IMR-90 (cell line): ENCODE measurements at regions not wholly inside any gene's neighbourhood (a gene's known extent, or its start where the extent isn't known, plus 50 kb on each side); places are given as distances from the start of the nearest gene placed in this dataset.
"Not testable (repeated sequence)": the region's sequence is repeated elsewhere in the genome, so short reads cannot be mapped to it uniquely, and the experiment has no call there.

Source experiments
- ATAC-seq: fragments of 200-7000 bp; cut with Tn5 transposase; 2 replicates; pipeline ENCODE4 v1.9.1; 2020; ENCODE audit warnings: low read depth, mild to moderate bottlenecking, moderate library complexity
- BruUV-seq: library from RNA; stranded (reverse); fragments of 400-500 nt; replicated peaks from 2 replicates; lab custom pipeline; 2021; lab: Mats Ljungman, UMichigan
- CTCF ChIA-PET: fragments of 300-600 bp; formaldehyde crosslinking; extraction: SDS; loops from one replicate; lab custom pipeline; 2021; ENCODE audit warnings: antibody characterized with exemption; lab: Yijun Ruan, JAX
- POLR2A ChIA-PET: fragments of 300-600 bp; sonication (Branson Sonifier 250); formaldehyde crosslinking; loops from one replicate; lab custom pipeline; 2022; ENCODE audit warnings: antibody characterized with exemption; ENCODE audit not compliant: unreplicated experiment; lab: Charles Lee
- DNase-seq: peaks from one replicate; pipeline ENCODE4 v3.0.0; 2013
- H2AFZ ChIP-seq: replicated peaks from 2 replicates; pipeline ENCODE3; 2013; ENCODE audit warnings: low read length, mild to moderate bottlenecking; ENCODE audit not compliant: poor library complexity
- H2AK5ac ChIP-seq: 2 replicates; pipeline ENCODE4 v1.6.1; 2013; ENCODE audit warnings: low read depth, low read length, inconsistent platforms
- H2AK9ac ChIP-seq: replicated peaks from 2 replicates; pipeline ENCODE3; 2013; ENCODE audit warnings: mild to moderate bottlenecking, low read depth, low read length, moderate library complexity; ENCODE audit not compliant: poor library complexity
- H2BK120ac ChIP-seq: 2 replicates; pipeline ENCODE4 v1.6.1; 2013; ENCODE audit warnings: low read depth, low read length, inconsistent platforms
- H2BK15ac ChIP-seq: 3 replicates; pipeline ENCODE4 v1.6.1; 2013; ENCODE audit warnings: low read depth, low read length, inconsistent platforms
- H2BK20ac ChIP-seq: 2 replicates; pipeline ENCODE4 v1.6.1; 2013; ENCODE audit warnings: low read depth, mild to moderate bottlenecking, inconsistent platforms, low read length, moderate library complexity
- H2BK5ac ChIP-seq: 2 replicates; pipeline ENCODE4 v1.6.1; 2013; ENCODE audit warnings: mild to moderate bottlenecking, low read depth, low read length, inconsistent platforms; ENCODE audit not compliant: poor library complexity, severe bottlenecking
- H3K14ac ChIP-seq: replicated peaks from 2 replicates; pipeline ENCODE4 v1.6.1; 2013; ENCODE audit warnings: low read depth, low read length, inconsistent platforms
- H3K18ac ChIP-seq: 2 replicates; pipeline ENCODE4 v1.6.1; 2013; ENCODE audit warnings: low read depth, low read length, control low read depth
- H3K23ac ChIP-seq: 2 replicates; pipeline ENCODE4 v1.6.1; 2013; ENCODE audit warnings: low read depth, low read length, inconsistent platforms
- H3K27ac ChIP-seq: 2 replicates; pipeline ENCODE4 v1.5.1; 2013; ENCODE audit warnings: mild to moderate bottlenecking, control low read depth, low read length; ENCODE audit not compliant: insufficient read depth
- H3K27me3 ChIP-seq: 2 replicates; pipeline ENCODE4 v1.6.1; 2013; ENCODE audit warnings: low read length; ENCODE audit not compliant: control insufficient read depth, insufficient read depth
- H3K36me3 ChIP-seq: 2 replicates; pipeline ENCODE4 v1.6.1; 2013; ENCODE audit warnings: low read length, mixed read lengths; ENCODE audit not compliant: control insufficient read depth, insufficient read depth
- H3K4ac ChIP-seq: 2 replicates; pipeline ENCODE4 v1.6.1; 2013; ENCODE audit warnings: low read depth, low read length, inconsistent platforms
- H3K4me1 ChIP-seq: 2 replicates; pipeline ENCODE4 v1.6.1; 2013; ENCODE audit warnings: low read length, mixed read lengths; ENCODE audit not compliant: control insufficient read depth, insufficient read depth
- H3K4me2 ChIP-seq: 2 replicates; pipeline ENCODE4 v1.6.1; 2013; ENCODE audit warnings: low read depth, mild to moderate bottlenecking, control low read depth, low read length, moderate library complexity
- H3K4me3 ChIP-seq: 2 replicates; pipeline ENCODE4 v1.5.1; 2013; ENCODE audit warnings: low read depth, mild to moderate bottlenecking, control low read depth, low read length, moderate library complexity; ENCODE audit not compliant: insufficient read depth
- H3K56ac ChIP-seq: 2 replicates; pipeline ENCODE4 v1.6.1; 2013; ENCODE audit warnings: low read length, inconsistent platforms; ENCODE audit not compliant: insufficient read depth; ENCODE audit errors: extremely low read depth
- H3K79me1 ChIP-seq, 2 experiments: 2 replicates each; pipeline ENCODE4 v1.6.1; 2013; ENCODE audit warnings: low read length in 2 of 2, inconsistent platforms in 1 of 2, low read depth in 1 of 2
- H3K9ac ChIP-seq: 2 replicates; pipeline ENCODE4 v1.6.1; 2013; ENCODE audit warnings: low read depth, low read length, control low read depth
- H3K9me1 ChIP-seq: 2 replicates; pipeline ENCODE4 v1.6.1; 2013; ENCODE audit warnings: low read length, inconsistent platforms; ENCODE audit not compliant: insufficient read depth
- H3K9me3 ChIP-seq: 2 replicates; pipeline ENCODE4 v1.6.1; 2013; ENCODE audit warnings: low read length; ENCODE audit not compliant: control insufficient read depth, insufficient read depth
- H4K20me1 ChIP-seq: 2 replicates; pipeline ENCODE4 v1.6.1; 2013; ENCODE audit warnings: low read length, inconsistent platforms; ENCODE audit not compliant: insufficient read depth
- H4K5ac ChIP-seq: 2 replicates; pipeline ENCODE4 v1.6.1; 2013; ENCODE audit warnings: mild to moderate bottlenecking, low read depth, low read length, control low read depth
- H4K8ac ChIP-seq, 2 experiments: 2 replicates each; pipeline ENCODE4 v1.6.1; 2013; ENCODE audit warnings: low read depth in 2 of 2, low read length in 2 of 2, control low read depth in 1 of 2, inconsistent platforms in 1 of 2
- H4K91ac ChIP-seq: 2 replicates; pipeline ENCODE4 v1.6.1; 2013; ENCODE audit warnings: low read depth, low read length, inconsistent platforms; ENCODE audit not compliant: insufficient read depth
- CEBPB ChIP-seq: IDR thresholded peaks from 2 replicates; pipeline ENCODE4 v1.6.1; 2012; ENCODE audit warnings: low read depth, low read length, improper control_type of control experiment
- CHD1 ChIP-seq: IDR thresholded peaks from 2 replicates; pipeline ENCODE4 v1.6.1; 2012; ENCODE audit warnings: low read depth, low read length, improper control_type of control experiment
- FOS ChIP-seq: fragments of 150-350 bp; IDR thresholded peaks from 2 replicates; pipeline ENCODE4 v1.6.1; 2016; ENCODE audit warnings: low read depth, low read length
- SMC3 ChIP-seq: fragments of 150-350 bp; IDR thresholded peaks from 2 replicates; pipeline ENCODE4 v1.6.1; 2016; ENCODE audit warnings: low read depth, mild to moderate bottlenecking, antibody characterized with exemption, low read length, moderate library complexity
- WGBS, 2 experiments: methylation state at CpG; one replicate each; pipeline versions ENCODE4 v1.1.5 to v1.1.7; 2013; ENCODE audit warnings: missing lambda C conversion rate in 2 of 2; ENCODE audit not compliant: insufficient read length in 1 of 2; ENCODE audit errors: extremely low coverage in 2 of 2; 5-methylcytosine and 5-hydroxymethylcytosine counted together
- dilution Hi-C: fragments of 300-500 bp; cut with HindIII; formaldehyde crosslinking; loops from one replicate; pipeline ENCODE4 v1.14.3; 2018; ENCODE audit warnings: low sequenced_read_pairs; ENCODE audit not compliant: unreplicated experiment
- in situ Hi-C: fragments of 300-500 bp; cut with MboI; formaldehyde crosslinking; loops from 3 replicates; pipeline ENCODE4 v1.14.3; 2019; ENCODE audit warnings: low sequenced_read_pairs, inconsistent platforms, mixed read lengths
- intact Hi-C: fragments of 100-400 bp; cut with micrococcal nuclease; formaldehyde crosslinking; loops from 2 replicates; pipeline ENCODE4 v1.10.0; 2022
- TF ChIP-seq, protein P1 (sequence below): fragments of 150-350 bp; IDR thresholded peaks from 2 replicates; pipeline ENCODE4 v1.6.1; 2017; ENCODE audit warnings: mild to moderate bottlenecking, antibody characterized with exemption, low read length, low read depth

DNA sequence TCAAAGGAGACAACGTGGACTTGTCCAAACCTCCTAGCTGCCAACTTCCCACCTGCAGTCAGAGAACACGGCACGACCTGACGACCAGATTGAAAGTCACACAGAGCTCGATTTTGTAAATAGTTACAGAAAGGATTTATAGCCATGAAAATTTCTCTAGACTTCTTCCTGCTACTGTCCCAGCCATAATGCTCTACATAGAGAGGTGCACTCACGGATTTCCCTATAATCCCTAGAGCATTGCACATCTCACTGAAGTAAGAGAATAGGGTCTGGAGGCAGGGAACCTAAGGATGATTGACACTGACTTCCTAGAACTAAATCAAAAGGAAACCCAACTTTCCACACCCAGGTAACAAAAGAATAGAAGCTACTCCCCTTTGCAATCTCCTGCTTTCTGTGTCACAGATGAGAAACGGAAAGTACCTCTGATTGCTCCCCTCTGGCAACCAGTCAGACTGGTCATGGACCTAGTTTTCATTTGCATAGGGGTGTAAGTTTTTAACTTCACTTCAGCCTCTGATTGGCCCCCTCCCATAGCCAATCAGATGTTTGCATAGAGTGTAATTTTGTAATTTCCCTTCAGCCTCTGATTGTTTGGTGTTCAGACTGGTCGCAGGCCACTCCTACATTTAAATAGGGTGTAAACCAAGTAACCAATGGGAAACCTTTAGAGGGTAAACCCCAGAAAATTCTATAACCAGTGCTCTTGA lies 58.6 kb upstream of the FBXO11 start:
- POLR2A ChIA-PET, result no interaction called here
- Histone ChIP-seq H3K9me3 (no peaks in the 10 kb centered on the region), H3K18ac (no peak overlapping the region), H4K5ac (no peak overlapping the region), H3K14ac (no peak overlapping the region), H4K8ac (no peak overlapping the region), H3K4me1 (no peaks in the 10 kb centered on the region), H3K79me1 (no peaks in the 10 kb centered on the region), H2BK20ac (no peak overlapping the region), H3K56ac (no peak overlapping the region), H3K4me3 (no peak overlapping the region), H3K9ac (no peak overlapping the region), H2AK5ac (no peak overlapping the region), H2AFZ (no peak overlapping the region), H2BK5ac (no peak overlapping the region), H3K23ac (no peak overlapping the region), H4K20me1 (no peaks in the 10 kb centered on the region), H3K27me3 (no peaks in the 10 kb centered on the region), H2AK9ac (no peak overlapping the region), H4K91ac (no peak overlapping the region), H3K9me1 (no peaks in the 10 kb centered on the region), H3K4ac (no peak overlapping the region), H3K36me3 (no peaks in the 10 kb centered on the region), H2BK120ac (no peak overlapping the region), H3K4me2 (no peak overlapping the region), H2BK15ac (no peak overlapping the region), H3K27ac (no peak overlapping the region)
- intact Hi-C loops (no loop called here), in situ Hi-C loops (no loop called here), dilution Hi-C loops (no loop called here)
- WGBS, 2 experiments, result no CpG with 5 or more reads among the region's 8 CpGs
- DNase-seq (no peak), ATAC-seq (no peak)
- no TSS peak for BruUV-seq
- CTCF ChIA-PET, result no interaction called here
- TF ChIP-seq CEBPB (no peak), SMC3 (no peak), FOS (no peak), CHD1 (no peak)
- TF ChIP-seq, protein P1, sequence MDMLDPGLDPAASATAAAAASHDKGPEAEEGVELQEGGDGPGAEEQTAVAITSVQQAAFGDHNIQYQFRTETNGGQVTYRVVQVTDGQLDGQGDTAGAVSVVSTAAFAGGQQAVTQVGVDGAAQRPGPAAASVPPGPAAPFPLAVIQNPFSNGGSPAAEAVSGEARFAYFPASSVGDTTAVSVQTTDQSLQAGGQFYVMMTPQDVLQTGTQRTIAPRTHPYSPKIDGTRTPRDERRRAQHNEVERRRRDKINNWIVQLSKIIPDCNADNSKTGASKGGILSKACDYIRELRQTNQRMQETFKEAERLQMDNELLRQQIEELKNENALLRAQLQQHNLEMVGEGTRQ, result no peak

GRCh38 chr2:47976728-47977127 lies 70.4 kb upstream of the FBXO11 start:
- H3K27me3 ChIP-seq, H2BK15ac ChIP-seq, H3K4ac ChIP-seq, H3K56ac ChIP-seq, ATAC-seq, intact Hi-C loops, H4K91ac ChIP-seq, H3K4me1 ChIP-seq, H3K23ac ChIP-seq, H2BK120ac ChIP-seq, H3K27ac ChIP-seq, H4K8ac ChIP-seq, H2BK20ac ChIP-seq, H3K79me1 ChIP-seq, H4K20me1 ChIP-seq, H3K4me2 ChIP-seq, H3K18ac ChIP-seq, H2AK5ac ChIP-seq, H3K14ac ChIP-seq, H2AFZ ChIP-seq, H3K36me3 ChIP-seq, H2AK9ac ChIP-seq, H2BK5ac ChIP-seq, H3K9ac ChIP-seq, H4K5ac ChIP-seq, DNase-seq, H3K4me3 ChIP-seq, BruUV-seq, dilution Hi-C loops, H3K9me3 ChIP-seq, in situ Hi-C loops, CTCF ChIA-PET, H3K9me1 ChIP-seq, POLR2A ChIA-PET: not testable (repeated sequence)
